Trophoblast cell (in vitro differentiated cells and primary cell): ENCODE measurements at regions not wholly inside any gene's neighbourhood (a gene's known extent, or its start where the extent isn't known, plus 50 kb on each side); places are given as distances from the start of the nearest gene placed in this dataset.

Experiments used
- DNase-seq, 2 donors: peaks; one replicate each; pipeline ENCODE4 v3.0.0-alpha.2; 2016
- H2AFZ ChIP-seq: 2 replicates; pipeline ENCODE4 v1.6.1; 2013; ENCODE audit warnings: low read length, moderate library complexity, mild to moderate bottlenecking; ENCODE audit not compliant: insufficient read depth, poor library complexity
- H2AK5ac ChIP-seq: 2 replicates; pipeline ENCODE4 v1.6.1; 2013; ENCODE audit warnings: mild to moderate bottlenecking, low read length
- H2BK120ac ChIP-seq: 2 replicates; pipeline ENCODE4 v1.6.1; 2013; ENCODE audit warnings: low read length, mild to moderate bottlenecking, moderate library complexity; ENCODE audit not compliant: insufficient read depth, poor library complexity
- H2BK12ac ChIP-seq: 2 replicates; pipeline ENCODE4 v1.6.1; 2013; ENCODE audit warnings: mild to moderate bottlenecking, low read length, moderate library complexity
- H2BK5ac ChIP-seq: 2 replicates; pipeline ENCODE4 v1.6.1; 2013; ENCODE audit warnings: low read length, low read depth, moderate library complexity, mild to moderate bottlenecking; ENCODE audit not compliant: poor library complexity
- H3K14ac ChIP-seq: 2 replicates; pipeline ENCODE4 v1.6.1; 2013; ENCODE audit warnings: mild to moderate bottlenecking, low read length
- H3K18ac ChIP-seq: 2 replicates; pipeline ENCODE4 v1.6.1; 2013; ENCODE audit warnings: mild to moderate bottlenecking, low read length
- H3K23ac ChIP-seq: 2 replicates; pipeline ENCODE4 v1.6.1; 2013; ENCODE audit warnings: low read length
- H3K27ac ChIP-seq: 2 replicates; pipeline ENCODE4 v1.5.1; 2013; ENCODE audit warnings: low read depth, mild to moderate bottlenecking, inconsistent platforms, low read length, moderate library complexity
- H3K27me3 ChIP-seq: 2 replicates; pipeline ENCODE4 v1.6.1; 2013; ENCODE audit warnings: inconsistent platforms, mild to moderate bottlenecking, low read length, moderate library complexity; ENCODE audit not compliant: insufficient read depth
- H3K36me3 ChIP-seq, 2 experiments: 1 replicate in 1 of 2; 2 replicates in 1 of 2; pipeline ENCODE4 v1.6.1; 2013; ENCODE audit warnings: low read length in 2 of 2, mild to moderate bottlenecking in 2 of 2, moderate library complexity in 1 of 2; ENCODE audit not compliant: insufficient read depth in 2 of 2, control insufficient read depth in 1 of 2
- H3K4ac ChIP-seq: 2 replicates; pipeline ENCODE4 v1.6.1; 2013; ENCODE audit warnings: low read depth, mild to moderate bottlenecking, low read length, moderate library complexity
- H3K4me1 ChIP-seq, 2 experiments: 1 replicate in 1 of 2; 2 replicates in 1 of 2; pipeline ENCODE4 v1.6.1; 2013; ENCODE audit warnings: low read length in 2 of 2, mild to moderate bottlenecking in 2 of 2, moderate library complexity in 1 of 2; ENCODE audit not compliant: insufficient read depth in 2 of 2, control insufficient read depth in 1 of 2
- H3K4me2 ChIP-seq: 2 replicates; pipeline ENCODE4 v1.6.1; 2013; ENCODE audit warnings: inconsistent platforms, mild to moderate bottlenecking, low read length, moderate library complexity
- H3K4me3 ChIP-seq: 2 replicates; pipeline ENCODE4 v1.5.1; 2013; ENCODE audit warnings: mild to moderate bottlenecking, low read depth, low read length, inconsistent platforms
- H3K79me1 ChIP-seq: one replicate; pipeline ENCODE4 v1.6.1; 2013; ENCODE audit warnings: low read length
- H3K79me2 ChIP-seq: 2 replicates; pipeline ENCODE4 v1.6.1; 2013; ENCODE audit warnings: low read length, mild to moderate bottlenecking; ENCODE audit not compliant: control insufficient read depth, insufficient read depth, poor library complexity
- H3K9ac ChIP-seq: 2 replicates; pipeline ENCODE4 v1.6.1; 2013; ENCODE audit warnings: mild to moderate bottlenecking, low read length
- H3K9me3 ChIP-seq: 2 replicates; pipeline ENCODE4 v1.6.1; 2013; ENCODE audit warnings: low read depth, mild to moderate bottlenecking, control low read depth, inconsistent platforms, low read length; ENCODE audit not compliant: insufficient read depth
- H4K12ac ChIP-seq: 2 replicates; pipeline ENCODE4 v1.6.1; 2013; ENCODE audit warnings: low read depth, mild to moderate bottlenecking, low read length, moderate library complexity
- H4K8ac ChIP-seq: 2 replicates; pipeline ENCODE4 v1.6.1; 2013; ENCODE audit warnings: low read depth, mild to moderate bottlenecking, low read length, moderate library complexity
- H4K91ac ChIP-seq: one replicate; pipeline ENCODE4 v1.6.1; 2013; ENCODE audit warnings: low read depth, mild to moderate bottlenecking, low read length, moderate library complexity
- WGBS: extraction: QIAGEN DNeasy Blood & Tissue Kit; methylation state at CpG from one replicate; pipeline ENCODE4 v1.1.7; 2013; ENCODE audit warnings: missing lambda C conversion rate; ENCODE audit not compliant: insufficient read length, insufficient coverage; ENCODE audit errors: extremely low coverage; 5-methylcytosine and 5-hydroxymethylcytosine counted together

DNA sequence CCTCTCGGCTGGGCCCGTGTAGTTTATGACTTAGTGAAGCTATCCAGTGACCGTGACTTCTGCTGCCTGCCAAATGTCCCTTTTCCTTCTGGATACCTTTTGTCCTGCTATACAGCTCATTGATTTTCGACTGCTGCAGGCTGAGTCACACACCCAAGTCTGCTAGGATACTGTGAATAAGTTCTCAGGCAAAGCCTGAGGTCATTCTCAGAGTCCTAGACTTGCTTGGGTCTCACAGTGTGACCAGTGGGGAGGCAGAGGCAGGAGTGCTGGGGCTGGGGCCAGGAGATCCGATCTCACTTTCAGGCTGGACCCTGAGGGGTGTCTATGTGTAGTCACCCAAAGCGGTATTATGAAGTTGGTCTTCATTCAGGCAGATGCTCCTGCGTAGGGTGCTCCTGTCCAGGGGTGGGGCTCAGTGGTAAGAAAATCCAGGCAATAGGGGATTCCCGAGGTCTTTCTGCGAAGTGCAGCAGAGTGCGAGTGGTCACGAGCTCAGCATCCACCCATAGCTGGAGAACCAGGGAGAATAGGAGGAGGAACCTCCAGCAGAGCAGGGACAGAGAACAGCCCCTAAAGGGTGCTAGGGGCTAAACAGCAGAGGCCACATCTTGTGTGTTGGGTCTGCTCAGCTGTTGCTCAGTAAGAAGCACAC is 268.6 kb upstream of the NCKAP5 start:
- no peak overlapping the region for H4K8ac ChIP-seq
- H3K79me1 ChIP-seq: no peaks in the 10 kb centered on the region
- WGBS: no CpG with 5 or more reads among the region's 11 CpGs
- H3K4me2 ChIP-seq: no peak overlapping the region
- H3K9me3 ChIP-seq: no peaks in the 10 kb centered on the region
- no peak overlapping the region for H2AFZ ChIP-seq
- no peak overlapping the region for H4K91ac ChIP-seq
- no peak overlapping the region for H3K27ac ChIP-seq
- H3K79me2 ChIP-seq: no peaks in the 10 kb centered on the region
- no peak overlapping the region for H3K9ac ChIP-seq
- no peaks in the 10 kb centered on the region for H3K4me1 ChIP-seq
- H3K27me3 ChIP-seq: no peaks in the 10 kb centered on the region
- H3K4ac ChIP-seq: no peak overlapping the region
- H3K36me3 ChIP-seq: no peaks in the 10 kb centered on the region
- H3K14ac ChIP-seq: no peak overlapping the region
- no peak overlapping the region for H3K23ac ChIP-seq
- H4K12ac ChIP-seq: no peak overlapping the region
- no peak overlapping the region for H3K4me3 ChIP-seq
- no peak for DNase-seq
- no peak overlapping the region for H2BK120ac ChIP-seq
- H3K18ac ChIP-seq: no peak overlapping the region
- no peak overlapping the region for H2BK12ac ChIP-seq
- no peak overlapping the region for H2BK5ac ChIP-seq
- no peak overlapping the region for H2AK5ac ChIP-seq

DNA sequence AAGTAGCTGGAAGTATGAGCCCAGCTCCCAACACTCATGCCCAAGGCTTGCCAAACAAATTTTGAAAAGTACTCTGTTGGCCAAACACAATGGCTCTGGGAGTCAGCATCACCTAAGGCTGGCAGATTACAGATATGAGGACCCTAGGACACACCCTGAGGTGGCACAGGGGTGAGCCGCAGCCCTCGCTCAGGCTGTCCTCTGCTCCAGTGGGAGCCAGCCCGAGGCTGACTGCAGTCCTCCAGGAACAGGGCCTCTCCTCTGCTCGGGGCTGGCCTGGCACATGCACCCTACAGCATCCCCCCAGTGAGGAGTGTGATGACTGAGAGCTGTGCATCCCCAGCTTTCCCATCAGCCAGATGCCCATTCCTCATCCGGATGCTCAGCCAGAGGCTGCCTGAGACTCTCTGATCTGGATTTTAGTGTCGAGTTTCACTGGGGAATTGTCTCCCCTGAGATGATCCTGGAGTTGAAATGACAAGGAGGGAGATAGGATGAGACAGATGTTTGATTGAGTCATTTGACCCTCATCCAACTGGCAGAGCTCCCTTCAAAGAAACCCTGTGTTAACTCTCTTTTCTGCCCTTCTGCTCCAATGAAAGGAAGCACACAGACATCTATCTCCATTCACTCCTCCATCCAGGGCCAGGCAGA is 269.3 kb upstream of the NCKAP5 start:
- Histone ChIP-seq H3K27me3 (no peaks in the 10 kb centered on the region), H3K9ac (no peak overlapping the region), H2BK5ac (no peak overlapping the region), H4K91ac (no peak overlapping the region), H3K23ac (peak overlapping the region; percentile 31), H3K4me2 (no peak overlapping the region), H3K79me1 (no peaks in the 10 kb centered on the region), H2BK12ac (no peak overlapping the region), H4K12ac (no peak overlapping the region), H3K36me3 (no peaks in the 10 kb centered on the region), H2AFZ (no peak overlapping the region), H2BK120ac (no peak overlapping the region), H3K27ac (no peak overlapping the region), H3K79me2 (no peaks in the 10 kb centered on the region), H3K4me3 (peak overlapping the region; percentile 27), H3K9me3 (no peaks in the 10 kb centered on the region), H3K18ac (no peak overlapping the region), H2AK5ac (no peak overlapping the region), H4K8ac (no peak overlapping the region), H3K14ac (no peak overlapping the region), H3K4me1 (no peaks in the 10 kb centered on the region), H3K4ac (no peak overlapping the region)
- no CpG with 5 or more reads among the region's 6 CpGs for WGBS
- no peak for DNase-seq

DNA sequence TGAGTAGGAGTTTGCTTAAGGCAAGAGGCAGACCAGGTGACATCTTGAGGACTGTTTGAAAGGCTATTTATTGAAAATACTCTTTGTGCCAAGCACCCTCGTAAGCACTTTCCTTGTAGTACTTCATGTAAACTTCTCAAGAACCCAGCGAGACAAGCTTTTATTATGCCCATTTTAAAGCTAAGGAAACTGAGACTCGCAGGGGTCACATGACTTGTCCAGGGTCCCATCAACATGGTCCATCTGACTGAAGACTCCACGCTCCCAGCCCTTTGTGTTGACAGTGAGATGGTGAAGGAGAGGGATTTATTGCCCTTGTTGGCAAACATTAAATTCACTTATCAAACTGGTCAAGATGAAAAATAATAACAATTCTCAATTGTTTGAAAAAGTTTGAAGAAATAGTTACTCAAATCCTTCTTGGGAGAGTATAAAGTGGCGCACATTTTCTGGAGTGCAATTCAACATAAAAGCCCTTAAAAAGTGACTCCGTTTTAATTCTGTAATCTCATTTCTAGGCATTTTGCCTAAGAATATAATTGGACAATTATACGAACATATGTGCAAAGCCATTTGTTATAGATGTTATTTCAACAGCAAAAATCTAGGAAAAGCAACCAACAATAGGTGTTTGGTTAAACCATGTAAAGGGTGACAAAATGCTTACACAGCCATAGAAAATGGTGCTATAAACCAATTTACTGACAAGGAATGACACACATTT is 270.5 kb upstream of the NCKAP5 start:
- Histone ChIP-seq H3K79me2 (no peaks in the 10 kb centered on the region), H3K14ac (no peak overlapping the region)
- no CpG with 5 or more reads among the region's 7 CpGs for WGBS

DNA sequence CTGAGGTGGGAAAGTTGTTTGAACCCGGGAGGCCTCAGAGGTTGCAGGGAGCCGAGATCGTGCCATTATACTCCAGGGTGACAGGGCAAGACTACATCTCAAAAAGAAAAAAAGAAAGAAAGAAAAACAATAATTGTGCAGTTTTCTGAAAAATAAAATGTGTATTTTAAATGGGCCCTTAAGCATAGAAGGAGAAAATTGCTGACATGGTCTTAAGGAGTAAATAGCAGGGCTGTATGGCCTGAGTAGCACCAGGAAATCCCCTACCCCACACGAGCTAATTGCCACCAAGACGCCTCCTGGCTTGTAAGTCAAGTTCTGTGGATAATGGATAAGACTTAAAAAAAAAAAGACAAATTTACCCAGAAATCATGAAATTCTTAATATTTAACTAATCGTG is 271.4 kb upstream of the NCKAP5 start:
- Histone ChIP-seq H3K27me3 (no peaks in the 10 kb centered on the region), H3K9me3 (no peaks in the 10 kb centered on the region), H3K4me2 (no peak overlapping the region), H4K91ac (no peak overlapping the region), H2AFZ (no peak overlapping the region), H2AK5ac (no peak overlapping the region), H2BK120ac (no peak overlapping the region), H3K27ac (no peak overlapping the region), H3K9ac (no peak overlapping the region), H2BK5ac (no peak overlapping the region), H3K4me1 (peaks cover 0 to 2% of the 10 kb centered on the region in 2 experiments), H3K79me2 (no peaks in the 10 kb centered on the region), H4K12ac (no peak overlapping the region), H3K36me3 (no peaks in the 10 kb centered on the region), H3K79me1 (no peaks in the 10 kb centered on the region), H3K18ac (no peak overlapping the region), H3K14ac (no peak overlapping the region), H2BK12ac (no peak overlapping the region), H3K4ac (no peak overlapping the region), H3K23ac (no peak overlapping the region), H3K4me3 (no peak overlapping the region), H4K8ac (no peak overlapping the region)
- DNase-seq: no peak
- WGBS: no CpG with 5 or more reads among the region's 6 CpGs

More for the DNA sequence above, 270.5 kb upstream of the NCKAP5 start:
- Histone ChIP-seq H2AFZ (no peak overlapping the region), H4K91ac (no peak overlapping the region), H3K4me2 (no peak overlapping the region), H3K4ac (no peak overlapping the region), H3K79me1 (no peaks in the 10 kb centered on the region), H2AK5ac (no peak overlapping the region), H2BK5ac (no peak overlapping the region), H2BK120ac (no peak overlapping the region), H3K27ac (no peak overlapping the region), H3K36me3 (no peaks in the 10 kb centered on the region), H3K9me3 (no peaks in the 10 kb centered on the region), H3K4me3 (no peak overlapping the region), H3K18ac (no peak overlapping the region), H2BK12ac (no peak overlapping the region), H3K27me3 (no peaks in the 10 kb centered on the region), H3K9ac (no peak overlapping the region), H4K12ac (no peak overlapping the region), H3K23ac (no peak overlapping the region), H4K8ac (no peak overlapping the region), H3K4me1 (no peaks in the 10 kb centered on the region)
- DNase-seq: no peak
